SK-N-SH (cell line): ENCODE measurements at regions not wholly inside any gene's neighbourhood (a gene's known extent, or its start where the extent isn't known, plus 50 kb on each side); places are given as distances from the start of the nearest gene placed in this dataset.

Experiments
- CTCF ChIA-PET: fragments of 300-600, 350-600 bp; formaldehyde crosslinking; extraction: SDS; loops from one replicate; lab custom pipeline; 2021; lab: Yijun Ruan, JAX
- POLR2A ChIA-PET: fragments of 350-600 bp; sonication (Branson Sonifier 250); formaldehyde crosslinking; extraction: SDS; loops from one replicate; lab custom pipeline; 2020; ENCODE audit warnings: antibody characterized with exemption, inconsistent platforms; lab: Yijun Ruan, JAX
- DNase-seq: peaks from one replicate; pipeline ENCODE4 v3.0.0; 2012
- H2AFZ ChIP-seq: fragments of 200-600 bp; sonication (generic); 2 replicates; pipeline ENCODE4 v1.8.1; 2016; ENCODE audit warnings: antibody characterized with exemption, mild to moderate bottlenecking, low read depth
- H3F3A ChIP-seq: fragments of 200-600 bp; sonication (generic); replicated peaks from 2 replicates; pipeline ENCODE3; 2016; ENCODE audit warnings: antibody characterized with exemption, mild to moderate bottlenecking; ENCODE audit not compliant: insufficient read depth
- H3K27ac ChIP-seq, 2 experiments: fragments of 200-500 bp in 1 of 2; fragments of 200-600 bp in 1 of 2; sonication (Bioruptor generic) in 1 of 2; sonication (generic), shearing (Covaris generic) in 1 of 2; 2 replicates each; pipeline versions ENCODE4 v1.5.1 to v1.6.1; 2014 to 2016; ENCODE audit warnings: low read depth in 2 of 2, inconsistent platforms in 1 of 2, low read length in 1 of 2, mild to moderate bottlenecking in 1 of 2, mixed read lengths in 1 of 2
- H3K27me3 ChIP-seq: fragments of 200-600 bp; sonication (generic), shearing (Covaris generic); 2 replicates; pipeline ENCODE4 v1.6.1; 2016; ENCODE audit warnings: mixed run types; ENCODE audit not compliant: insufficient read depth
- H3K36me3 ChIP-seq, 2 experiments: fragments of 200-500 bp in 1 of 2; fragments of 200-600 bp in 1 of 2; sonication (Bioruptor generic) in 1 of 2; sonication (generic) in 1 of 2; replicated peaks in 1 of 2; 2 replicates each; pipeline versions ENCODE3 to v1.5.1; 2014 to 2016; ENCODE audit warnings: low read length in 1 of 2, mild to moderate bottlenecking in 1 of 2; ENCODE audit not compliant: insufficient read depth in 2 of 2, control insufficient read depth in 1 of 2
- H3K4me1 ChIP-seq, 2 experiments: fragments of 200-500 bp in 1 of 2; fragments of 200-600 bp in 1 of 2; sonication (Bioruptor generic) in 1 of 2; sonication (generic), shearing (Covaris generic) in 1 of 2; 2 replicates each; pipeline versions ENCODE4 v1.5.1 to v1.6.1; 2014 to 2016; ENCODE audit warnings: low read depth in 1 of 2, low read length in 1 of 2, mixed run types in 1 of 2; ENCODE audit not compliant: insufficient read depth in 2 of 2, control insufficient read depth in 1 of 2
- H3K4me2 ChIP-seq: fragments of 200-600 bp; sonication (generic), shearing (Covaris generic); 2 replicates; pipeline ENCODE4 v1.6.1; 2017; ENCODE audit warnings: mixed run types
- H3K4me3 ChIP-seq, 2 experiments: fragments of 200-500 bp in 1 of 2; fragments of 200-600 bp in 1 of 2; sonication (Bioruptor generic) in 1 of 2; sonication (generic), shearing (Covaris generic) in 1 of 2; 2 replicates each; pipeline versions ENCODE4 v1.5.1 to v1.8.1; 2014 to 2016; ENCODE audit warnings: low read depth in 2 of 2, inconsistent platforms in 1 of 2, low read length in 1 of 2, mild to moderate bottlenecking in 1 of 2, mixed read lengths in 1 of 2, moderate library complexity in 1 of 2
- H3K79me2 ChIP-seq: fragments of 200-600 bp; sonication (generic); 2 replicates; pipeline ENCODE4 v1.8.1; 2017; ENCODE audit warnings: mild to moderate bottlenecking; ENCODE audit not compliant: insufficient read depth
- H3K9ac ChIP-seq: fragments of 200-600 bp; sonication (generic); 2 replicates; pipeline ENCODE4 v1.6.1; 2017; ENCODE audit warnings: mixed run types
- H3K9me2 ChIP-seq: fragments of 200-600 bp; sonication (generic); 2 replicates; pipeline ENCODE4 v1.6.1; 2017; ENCODE audit warnings: mixed run types
- H3K9me3 ChIP-seq: fragments of 200-600 bp; sonication (generic); 2 replicates; pipeline ENCODE4 v1.6.1; 2017; ENCODE audit warnings: mixed run types, mild to moderate bottlenecking, moderate library complexity
- H4K20me1 ChIP-seq: fragments of 200-600 bp; sonication (generic); 2 replicates; pipeline ENCODE4 v1.6.1; 2017; ENCODE audit warnings: mild to moderate bottlenecking, mixed run types; ENCODE audit not compliant: insufficient read depth
- EP300 ChIP-seq, 2 experiments: IDR thresholded peaks; 2 replicates each; pipeline versions ENCODE4 v1.4.0 to v1.6.1; 2012; ENCODE audit warnings: borderline replicate concordance in 1 of 2, low read depth in 1 of 2, low read length in 1 of 2
- EZH2phosphoT487 ChIP-seq: fragments of 200-600 bp; sonication (generic); IDR thresholded peaks from 2 replicates; pipeline ENCODE4 v1.6.1; 2017; ENCODE audit warnings: low read depth, mixed run types, mild to moderate bottlenecking, antibody characterized with exemption, moderate library complexity, borderline replicate concordance
- FOSL2 ChIP-seq: IDR thresholded peaks from 2 replicates; pipeline ENCODE4 v1.4.0; 2012; ENCODE audit warnings: low read depth, mild to moderate bottlenecking, moderate library complexity, borderline replicate concordance
- GABPA ChIP-seq: IDR thresholded peaks from 2 replicates; pipeline ENCODE4 v1.4.0; 2012; ENCODE audit warnings: low read depth, mild to moderate bottlenecking
- GATA2 ChIP-seq: sonication (generic); formaldehyde crosslinking; IDR thresholded peaks from 2 replicates; pipeline ENCODE4 v1.5.0; 2020; ENCODE audit warnings: mild to moderate bottlenecking, missing genetic modification reagents
- JUND ChIP-seq: IDR thresholded peaks from 2 replicates; pipeline ENCODE4 v1.4.0; 2012
- NRF1 ChIP-seq: IDR thresholded peaks from 2 replicates; pipeline ENCODE4 v1.6.1; 2012; ENCODE audit warnings: low read depth, mild to moderate bottlenecking, low read length
- RCOR1 ChIP-seq: fragments of 150-350 bp; IDR thresholded peaks from 2 replicates; pipeline ENCODE4 v1.6.1; 2017; ENCODE audit warnings: antibody characterized with exemption, low read length
- RXRA ChIP-seq: IDR thresholded peaks from 2 replicates; pipeline ENCODE4 v1.4.0; 2012; ENCODE audit warnings: low read depth, mild to moderate bottlenecking, borderline replicate concordance
- WGBS: methylation state at CpG from one replicate; pipeline ENCODE4 v1.1.6; 2017; ENCODE audit warnings: low lambda C conversion rate; 5-methylcytosine and 5-hydroxymethylcytosine counted together
- TF ChIP-seq, protein P1 (sequence below): IDR thresholded peaks from 2 replicates; pipeline ENCODE4 v1.4.0; 2012; ENCODE audit warnings: low read depth, borderline replicate concordance
- TF ChIP-seq, protein P2 (sequence below): IDR thresholded peaks from 2 replicates; pipeline ENCODE4 v1.4.0; 2012; ENCODE audit warnings: low read depth, borderline replicate concordance
- TF ChIP-seq, protein P3 (sequence below): fragments of 150-350 bp; IDR thresholded peaks from 2 replicates; pipeline ENCODE4 v1.6.1; 2016; ENCODE audit warnings: mild to moderate bottlenecking, low read depth, low read length

DNA sequence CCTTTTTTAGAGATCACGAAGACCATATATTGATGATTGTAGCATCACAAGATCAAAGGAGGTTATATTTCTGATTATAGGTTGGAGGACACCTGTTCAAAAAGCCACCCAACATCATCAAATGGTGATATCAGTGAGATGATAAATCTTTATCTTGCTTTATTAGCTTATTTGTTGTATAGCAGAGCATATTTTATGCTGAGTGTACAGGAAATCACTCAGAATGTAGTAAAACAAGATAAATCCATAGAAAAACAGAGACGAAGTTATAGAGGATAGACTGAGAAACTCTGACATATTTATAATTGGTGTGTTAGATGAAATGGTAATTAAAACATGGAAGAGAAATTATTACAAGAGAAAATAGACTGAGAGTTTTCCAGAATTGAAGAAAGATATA, 69.8 kb upstream of the DMAC1 start:
- Histone ChIP-seq H3K36me3 (no peaks in the 10 kb centered on the region), H3K9me2 (no peaks in the 10 kb centered on the region), H3K4me1 (no peaks in the 10 kb centered on the region), H3K4me2 (no peak overlapping the region), H3K9me3 (no peaks in the 10 kb centered on the region), H3F3A (no peaks in the 10 kb centered on the region), H3K9ac (no peak overlapping the region), H3K27ac (no peak overlapping the region), H4K20me1 (no peaks in the 10 kb centered on the region), H3K79me2 (no peaks in the 10 kb centered on the region), H2AFZ (no peak overlapping the region), H3K4me3 (no peak overlapping the region), H3K27me3 (no peaks in the 10 kb centered on the region)
- ChIA-PET POLR2A (no interaction called here), CTCF (no interaction called here)
- WGBS: 44% methylated on average over 2 of the region's 2 CpGs
- TF ChIP-seq RXRA (no peak), RCOR1 (no peak), JUND (no peak), GATA2 (CRISPR knock-in tag) (no peak), EZH2phosphoT487 (no peak), NRF1 (no peak)
- TF ChIP-seq, protein P1, sequence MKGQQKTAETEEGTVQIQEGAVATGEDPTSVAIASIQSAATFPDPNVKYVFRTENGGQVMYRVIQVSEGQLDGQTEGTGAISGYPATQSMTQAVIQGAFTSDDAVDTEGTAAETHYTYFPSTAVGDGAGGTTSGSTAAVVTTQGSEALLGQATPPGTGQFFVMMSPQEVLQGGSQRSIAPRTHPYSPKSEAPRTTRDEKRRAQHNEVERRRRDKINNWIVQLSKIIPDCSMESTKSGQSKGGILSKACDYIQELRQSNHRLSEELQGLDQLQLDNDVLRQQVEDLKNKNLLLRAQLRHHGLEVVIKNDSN: no peak
- no peak for DNase-seq

DNA sequence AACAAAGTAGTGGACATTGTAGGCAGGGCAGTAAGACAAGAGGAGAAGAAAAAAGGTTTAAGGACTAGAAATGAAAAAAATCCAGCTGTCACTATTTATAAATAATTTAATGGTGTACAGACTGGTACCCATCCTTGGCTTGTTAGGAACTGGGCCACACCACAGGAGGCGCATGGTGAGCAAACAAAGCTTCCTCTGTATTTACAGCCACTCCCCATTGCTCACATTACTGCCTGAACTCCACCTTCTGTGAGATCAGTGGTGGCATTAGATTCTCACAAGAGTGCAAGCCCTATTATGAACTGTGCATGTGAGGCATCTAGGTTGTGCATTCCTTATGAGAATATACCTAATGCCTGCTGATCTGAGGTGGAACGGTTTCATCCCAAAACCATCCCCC, 62.6 kb upstream of the DMAC1 start:
- ChIA-PET POLR2A (no interaction called here), CTCF (interaction anchor here (1.6 kb wide), 1 partner anchor 16 kb away, joined by 3 read pairs; no protein-coding TSS in a partner anchor)
- Histone ChIP-seq H3K4me2 (no peak overlapping the region), H3K9ac (no peak overlapping the region), H3K79me2 (no peaks in the 10 kb centered on the region), H3K27ac (no peak overlapping the region), H3K9me3 (no peaks in the 10 kb centered on the region), H3K4me3 (no peak overlapping the region), H3K36me3 (no peaks in the 10 kb centered on the region), H3K4me1 (no peaks in the 10 kb centered on the region), H2AFZ (no peak overlapping the region), H3F3A (no peaks in the 10 kb centered on the region), H3K9me2 (no peaks in the 10 kb centered on the region), H4K20me1 (no peaks in the 10 kb centered on the region), H3K27me3 (no peaks in the 10 kb centered on the region)
- WGBS: 31% methylated on average over 2 of the region's 2 CpGs
- TF ChIP-seq RCOR1 (no peak), EP300 (IDR thresholded peaks at IDR 0.05; ENCODE audit: borderline replicate concordance in 1 of 2, low read depth in 1 of 2, low read length in 1 of 2) (no peak), GABPA (no peak), JUND (no peak), FOSL2 (no peak)
- TF ChIP-seq, protein P2, sequence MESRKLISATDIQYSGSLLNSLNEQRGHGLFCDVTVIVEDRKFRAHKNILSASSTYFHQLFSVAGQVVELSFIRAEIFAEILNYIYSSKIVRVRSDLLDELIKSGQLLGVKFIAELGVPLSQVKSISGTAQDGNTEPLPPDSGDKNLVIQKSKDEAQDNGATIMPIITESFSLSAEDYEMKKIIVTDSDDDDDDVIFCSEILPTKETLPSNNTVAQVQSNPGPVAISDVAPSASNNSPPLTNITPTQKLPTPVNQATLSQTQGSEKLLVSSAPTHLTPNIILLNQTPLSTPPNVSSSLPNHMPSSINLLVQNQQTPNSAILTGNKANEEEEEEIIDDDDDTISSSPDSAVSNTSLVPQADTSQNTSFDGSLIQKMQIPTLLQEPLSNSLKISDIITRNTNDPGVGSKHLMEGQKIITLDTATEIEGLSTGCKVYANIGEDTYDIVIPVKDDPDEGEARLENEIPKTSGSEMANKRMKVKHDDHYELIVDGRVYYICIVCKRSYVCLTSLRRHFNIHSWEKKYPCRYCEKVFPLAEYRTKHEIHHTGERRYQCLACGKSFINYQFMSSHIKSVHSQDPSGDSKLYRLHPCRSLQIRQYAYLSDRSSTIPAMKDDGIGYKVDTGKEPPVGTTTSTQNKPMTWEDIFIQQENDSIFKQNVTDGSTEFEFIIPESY: no peak
- TF ChIP-seq, protein P3, sequence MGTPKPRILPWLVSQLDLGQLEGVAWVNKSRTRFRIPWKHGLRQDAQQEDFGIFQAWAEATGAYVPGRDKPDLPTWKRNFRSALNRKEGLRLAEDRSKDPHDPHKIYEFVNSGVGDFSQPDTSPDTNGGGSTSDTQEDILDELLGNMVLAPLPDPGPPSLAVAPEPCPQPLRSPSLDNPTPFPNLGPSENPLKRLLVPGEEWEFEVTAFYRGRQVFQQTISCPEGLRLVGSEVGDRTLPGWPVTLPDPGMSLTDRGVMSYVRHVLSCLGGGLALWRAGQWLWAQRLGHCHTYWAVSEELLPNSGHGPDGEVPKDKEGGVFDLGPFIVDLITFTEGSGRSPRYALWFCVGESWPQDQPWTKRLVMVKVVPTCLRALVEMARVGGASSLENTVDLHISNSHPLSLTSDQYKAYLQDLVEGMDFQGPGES: no peak
- DNase-seq: no peak
